Colonic mucosa (tissue), 4 donors: ENCODE measurements at regions not wholly inside any gene's neighbourhood (a gene's known extent, or its start where the extent isn't known, plus 50 kb on each side); places are given as distances from the start of the nearest gene placed in this dataset.

ENCODE experiments used
- DNase-seq: peaks from one replicate; pipeline ENCODE4 v3.0.0-alpha.2; 2020
- H3K27ac ChIP-seq: fragments of 200-600 bp; one replicate; pipeline ENCODE4 v1.8.0; 2021
- H3K27me3 ChIP-seq: fragments of 200-600 bp; one replicate; pipeline ENCODE4 v1.8.0; 2021
- H3K36me3 ChIP-seq: fragments of 200-600 bp; one replicate; pipeline ENCODE4 v1.8.0; 2021
- H3K4me1 ChIP-seq: fragments of 200-600 bp; one replicate; pipeline ENCODE4 v1.8.0; 2021; ENCODE audit warnings: mild to moderate bottlenecking
- H3K4me3 ChIP-seq: fragments of 200-600 bp; one replicate; pipeline ENCODE4 v1.8.0; 2021
- H3K9ac ChIP-seq, 2 donors: one replicate each; pipeline ENCODE4 v1.7.0; 2013; ENCODE audit warnings: control low read depth in 2 of 2, low read depth in 2 of 2, low read length in 2 of 2
- H3K9me3 ChIP-seq: fragments of 200-600 bp; one replicate; pipeline ENCODE4 v1.8.0; 2021
- intact Hi-C: fragments of 100-400 bp; cut with DNase I; formaldehyde crosslinking; loops from one replicate; pipeline ENCODE4 v1.14.1; 2022
- TF ChIP-seq, protein P1 (sequence below): fragments of 200-600 bp; IDR thresholded peaks from one replicate; pipeline ENCODE4 v1.8.0; 2022; ENCODE audit warnings: antibody characterized with exemption, mild to moderate bottlenecking
- donor health status: healthy.
- donor health status: DM: no; HTN: no; CAD: no.
- donor health status: DM: no; HTN: no; CAD: no.

DNA sequence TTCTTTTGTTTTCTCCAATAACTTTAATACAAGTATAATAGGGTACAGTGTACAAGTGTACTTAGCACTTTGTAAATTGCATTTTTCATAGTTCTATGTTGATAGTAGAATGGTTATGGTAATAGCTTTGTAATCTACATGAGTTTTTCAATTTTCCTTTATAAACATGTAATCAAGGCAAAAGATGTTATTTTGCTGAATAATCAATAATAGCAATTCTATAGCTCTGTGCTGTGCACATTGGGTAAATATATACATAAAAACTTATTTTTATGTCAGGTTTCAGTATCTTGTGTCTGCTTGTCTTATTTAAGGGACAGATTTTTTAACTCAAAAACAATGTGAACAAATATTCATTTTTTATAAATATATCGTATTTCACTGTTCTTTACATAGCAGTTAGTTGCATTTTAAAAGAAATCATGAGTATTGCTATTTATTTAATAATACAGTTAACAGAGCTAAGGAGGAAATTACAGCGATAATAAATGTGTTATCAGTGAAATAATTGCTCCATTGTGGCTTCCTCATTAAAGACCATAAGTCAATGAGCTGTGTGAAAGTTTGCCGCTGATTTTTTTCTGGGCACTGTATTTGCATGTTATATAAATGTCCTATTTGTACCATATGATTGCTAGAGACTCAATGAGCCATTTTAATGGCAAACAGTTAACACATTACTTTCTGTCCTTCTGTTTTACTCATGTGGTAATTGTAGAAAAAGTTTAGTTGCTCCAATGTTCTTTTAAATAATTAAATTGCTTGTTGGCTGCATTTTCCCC, 214.6 kb upstream of the STAC start:
- H3K4me3 ChIP-seq: no peak overlapping the region
- H3K4me1 ChIP-seq: no peaks in the 10 kb centered on the region
- no peak overlapping the region for H3K9ac ChIP-seq
- no peaks in the 10 kb centered on the region for H3K9me3 ChIP-seq
- no peaks in the 10 kb centered on the region for H3K27me3 ChIP-seq
- H3K36me3 ChIP-seq: no peaks in the 10 kb centered on the region
- intact Hi-C loops: no loop called here
- DNase-seq: no peak
- no peak overlapping the region for H3K27ac ChIP-seq
- TF ChIP-seq, protein P1, sequence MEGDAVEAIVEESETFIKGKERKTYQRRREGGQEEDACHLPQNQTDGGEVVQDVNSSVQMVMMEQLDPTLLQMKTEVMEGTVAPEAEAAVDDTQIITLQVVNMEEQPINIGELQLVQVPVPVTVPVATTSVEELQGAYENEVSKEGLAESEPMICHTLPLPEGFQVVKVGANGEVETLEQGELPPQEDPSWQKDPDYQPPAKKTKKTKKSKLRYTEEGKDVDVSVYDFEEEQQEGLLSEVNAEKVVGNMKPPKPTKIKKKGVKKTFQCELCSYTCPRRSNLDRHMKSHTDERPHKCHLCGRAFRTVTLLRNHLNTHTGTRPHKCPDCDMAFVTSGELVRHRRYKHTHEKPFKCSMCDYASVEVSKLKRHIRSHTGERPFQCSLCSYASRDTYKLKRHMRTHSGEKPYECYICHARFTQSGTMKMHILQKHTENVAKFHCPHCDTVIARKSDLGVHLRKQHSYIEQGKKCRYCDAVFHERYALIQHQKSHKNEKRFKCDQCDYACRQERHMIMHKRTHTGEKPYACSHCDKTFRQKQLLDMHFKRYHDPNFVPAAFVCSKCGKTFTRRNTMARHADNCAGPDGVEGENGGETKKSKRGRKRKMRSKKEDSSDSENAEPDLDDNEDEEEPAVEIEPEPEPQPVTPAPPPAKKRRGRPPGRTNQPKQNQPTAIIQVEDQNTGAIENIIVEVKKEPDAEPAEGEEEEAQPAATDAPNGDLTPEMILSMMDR: no peak

DNA sequence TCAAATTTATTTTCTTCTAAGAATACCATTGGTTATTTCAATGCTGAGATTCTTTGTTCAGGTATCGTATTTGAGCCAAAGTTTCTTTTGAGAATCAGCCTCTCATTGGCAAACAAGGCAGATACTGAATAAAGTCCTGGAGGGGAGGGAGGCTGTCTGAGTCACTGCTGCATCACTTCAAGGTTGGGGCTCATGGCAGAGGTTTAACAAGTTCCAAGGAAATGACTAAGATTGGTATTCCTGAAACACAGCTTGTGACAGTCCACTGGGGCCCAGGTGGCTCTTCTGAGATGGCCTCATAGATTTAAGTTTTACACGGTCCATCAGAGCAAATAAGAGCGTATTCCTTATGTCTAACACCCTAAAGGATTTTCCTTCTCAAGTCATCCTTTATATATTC, 213.8 kb upstream of the STAC start:
- Histone ChIP-seq H3K9me3 (no peaks in the 10 kb centered on the region), H3K4me1 (no peaks in the 10 kb centered on the region), H3K4me3 (no peak overlapping the region), H3K27ac (no peak overlapping the region), H3K9ac (no peak overlapping the region), H3K36me3 (no peaks in the 10 kb centered on the region), H3K27me3 (no peaks in the 10 kb centered on the region)
- no peak for DNase-seq
- TF ChIP-seq, protein P1: no peak
- intact Hi-C loops: no loop called here

DNA sequence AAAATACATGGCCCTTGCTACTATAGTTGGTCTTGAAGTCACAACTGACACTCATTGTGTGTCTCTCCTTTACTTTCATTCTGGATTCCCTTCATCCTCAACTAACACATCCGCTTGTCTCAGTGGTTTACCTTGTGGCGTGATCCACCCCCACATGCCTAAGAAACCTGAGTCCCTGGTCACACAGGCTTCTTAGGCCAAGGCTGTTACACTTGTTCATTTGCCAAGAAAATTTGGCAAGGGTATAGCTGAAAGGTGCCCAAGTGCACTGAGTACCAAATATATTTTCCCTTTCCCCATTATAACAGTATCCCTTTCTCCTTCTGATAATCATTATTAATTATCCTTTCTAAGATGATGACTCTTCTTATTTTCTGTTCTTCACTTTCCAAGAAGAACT, 207.6 kb upstream of the STAC start:
- H3K4me1 ChIP-seq: no peaks in the 10 kb centered on the region
- DNase-seq: no peak
- H3K9me3 ChIP-seq: no peaks in the 10 kb centered on the region
- no peak overlapping the region for H3K9ac ChIP-seq
- TF ChIP-seq, protein P1: no peak
- no peak overlapping the region for H3K4me3 ChIP-seq
- H3K27me3 ChIP-seq: no peaks in the 10 kb centered on the region
- H3K27ac ChIP-seq: no peak overlapping the region
- intact Hi-C loops: no loop called here
- no peaks in the 10 kb centered on the region for H3K36me3 ChIP-seq

DNA sequence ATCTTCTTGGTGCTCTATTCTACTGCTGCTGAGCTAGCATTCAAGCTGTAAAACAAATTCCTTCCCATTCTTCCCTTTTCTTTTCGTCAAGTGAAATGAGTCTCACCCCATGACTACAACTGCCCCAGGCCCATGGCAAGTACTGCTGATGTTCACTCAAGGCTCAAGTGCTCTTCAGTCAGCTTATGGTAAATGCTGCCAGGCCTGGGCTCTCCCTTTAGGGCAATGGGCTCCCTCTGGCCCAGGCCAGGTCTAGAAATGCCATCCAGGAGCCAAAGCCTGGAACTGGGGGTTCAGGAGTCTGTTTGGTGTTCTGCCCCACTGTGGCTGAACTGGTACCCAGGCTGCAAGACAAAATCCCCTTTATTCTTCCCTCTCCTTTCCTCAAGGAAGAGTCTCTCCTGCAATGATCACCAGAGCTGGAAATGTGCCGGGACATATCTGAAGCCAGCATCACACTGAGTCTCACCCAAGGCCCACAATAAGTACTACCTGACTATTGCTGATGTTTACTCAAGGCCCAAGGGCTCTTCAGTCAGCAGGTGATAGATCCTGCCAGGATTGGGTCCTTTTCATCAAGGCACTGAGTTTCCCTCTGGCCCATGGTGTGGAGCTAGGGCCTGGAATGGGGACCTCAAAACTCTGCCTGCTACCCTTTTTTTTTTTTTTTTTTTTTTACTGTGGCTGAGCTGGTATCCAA, 205.0 kb upstream of the STAC start:
- Histone ChIP-seq H3K4me3 (no peak overlapping the region), H3K4me1 (no peaks in the 10 kb centered on the region), H3K36me3 (no peaks in the 10 kb centered on the region), H3K9me3 (no peaks in the 10 kb centered on the region), H3K27ac (no peak overlapping the region), H3K9ac (no peak overlapping the region), H3K27me3 (no peaks in the 10 kb centered on the region)
- no peak for DNase-seq
- TF ChIP-seq, protein P1: no peak
- intact Hi-C loops: no loop called here

DNA sequence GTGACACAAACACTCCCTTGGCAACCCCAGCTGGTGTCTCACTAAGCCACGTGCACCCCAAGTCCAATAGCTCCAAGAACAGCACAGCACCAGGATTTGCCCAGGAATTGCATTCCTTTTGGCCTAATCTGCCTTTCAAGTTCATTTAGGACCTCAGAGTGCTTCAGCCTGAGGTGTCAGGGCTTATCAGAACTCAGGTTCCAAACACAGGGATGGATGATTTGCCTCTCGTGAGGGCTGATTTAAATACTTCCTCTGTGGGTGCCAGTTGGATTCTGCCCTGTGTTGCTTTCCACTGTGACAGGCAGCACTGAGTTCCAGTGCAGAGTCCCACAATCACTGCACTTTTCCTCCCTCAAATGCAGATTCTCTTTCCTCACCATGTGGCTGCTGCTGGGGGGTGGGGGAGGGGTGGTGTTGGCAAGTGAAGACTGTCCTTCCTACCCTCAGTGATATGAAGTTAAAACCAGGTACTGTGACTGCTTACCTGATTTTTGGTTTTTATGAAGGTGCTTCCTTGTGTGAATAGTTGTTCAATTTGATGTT, 204.3 kb upstream of the STAC start:
- Histone ChIP-seq H3K4me3 (no peak overlapping the region), H3K36me3 (no peaks in the 10 kb centered on the region), H3K27me3 (no peaks in the 10 kb centered on the region), H3K9me3 (no peaks in the 10 kb centered on the region), H3K27ac (no peak overlapping the region), H3K4me1 (no peaks in the 10 kb centered on the region), H3K9ac (no peak overlapping the region)
- intact Hi-C loops: no loop called here
- TF ChIP-seq, protein P1: no peak
- no peak for DNase-seq
